ENCODE measurements at regions not wholly inside any gene's neighbourhood (a gene's known extent, or its start where the extent isn't known, plus 50 kb on each side); places are given as distances from the start of the nearest gene placed in this dataset.

- Mint-ChIP-seq H3K36me3 (ENCODE audit: low read depth) (no peaks in the 10 kb centered on the region), H3K27me3 (peaks cover 60% of the 10 kb centered on the region), H3K4me3 (no peak overlapping the region), H3K9me3 (no peaks in the 10 kb centered on the region), H3K27ac (no peak overlapping the region), H3K4me1 (no peaks in the 10 kb centered on the region)
- DNase-seq: no peak
- ChIA-PET CTCF (interaction anchor here (0.5 to 1.3 kb wide), 2 partner anchors 32 to 42 kb away, joined by 3 to 4 read pairs; no protein-coding TSS in a partner anchor), POLR2A (no interaction called here)
Measured at GRCh38 chr3:15151166-15151565, 52.2 kb upstream of the RBSN start.

- Mint-ChIP-seq H3K9me3 (no peaks in the 10 kb centered on the region), H3K27ac (no peak overlapping the region), H3K36me3 (ENCODE audit: low read depth) (no peaks in the 10 kb centered on the region), H3K27me3 (peaks cover 58% of the 10 kb centered on the region), H3K4me3 (no peak overlapping the region), H3K4me1 (no peaks in the 10 kb centered on the region)
- DNase-seq: no peak
- POLR2A ChIA-PET: no interaction called here
- CTCF ChIA-PET: interaction anchor here (1.3 kb wide), 1 partner anchor 33 kb away, joined by 4 read pairs; no protein-coding TSS in a partner anchor
Measured at GRCh38 chr3:15152184-15152583, 53.2 kb upstream of the RBSN start.

GRCh38 chr3:15153103-15153502 is 52.9 kb upstream of the CAPN7 start:
- Mint-ChIP-seq H3K4me3 (no peak overlapping the region), H3K9me3 (peaks cover 6% of the 10 kb centered on the region), H3K27me3 (peaks cover 59% of the 10 kb centered on the region), H3K4me1 (no peaks in the 10 kb centered on the region), H3K36me3 (ENCODE audit: low read depth) (no peaks in the 10 kb centered on the region), H3K27ac (no peak overlapping the region)
- POLR2A ChIA-PET: no interaction called here
- DNase-seq: no peak
- CTCF ChIA-PET: no interaction called here

GRCh38 chr3:15154326-15154725 is 51.7 kb upstream of the CAPN7 start:
- H3K27ac Mint-ChIP-seq: no peak overlapping the region
- ChIA-PET POLR2A (no interaction called here), CTCF (no interaction called here)
- H3K36me3 Mint-ChIP-seq (ENCODE audit: low read depth): no peaks in the 10 kb centered on the region
- H3K4me1 Mint-ChIP-seq: no peaks in the 10 kb centered on the region
- peaks cover 59% of the 10 kb centered on the region for H3K27me3 Mint-ChIP-seq
- peaks cover 6% of the 10 kb centered on the region for H3K9me3 Mint-ChIP-seq
- H3K4me3 Mint-ChIP-seq: no peak overlapping the region
- no peak for DNase-seq

- CTCF ChIA-PET: no interaction called here
- no peaks in the 10 kb centered on the region for H3K36me3 Mint-ChIP-seq (ENCODE audit: low read depth)
- H3K9me3 Mint-ChIP-seq: peaks cover 6% of the 10 kb centered on the region
- no peak for DNase-seq
- H3K4me3 Mint-ChIP-seq: no peak overlapping the region
- H3K4me1 Mint-ChIP-seq: peaks cover 6% of the 10 kb centered on the region
- POLR2A ChIA-PET: no interaction called here
- H3K27ac Mint-ChIP-seq: no peak overlapping the region
- peaks cover 56% of the 10 kb centered on the region for H3K27me3 Mint-ChIP-seq
Measured at GRCh38 chr3:15155840-15156360, 50.1 kb upstream of the CAPN7 start.
